HepG2 (cell line): ENCODE measurements at regions not wholly inside any gene's neighbourhood (a gene's known extent, or its start where the extent isn't known, plus 50 kb on each side); places are given as distances from the start of the nearest gene placed in this dataset.

Experiments used
- ATAC-seq: fragments of 200-7000 bp; cut with Tn5 transposase; 3 replicates; pipeline ENCODE4 v1.9.1; 2020; ENCODE audit warnings: mild to moderate bottlenecking, moderate library complexity
- BruUV-seq: library from RNA; stranded (reverse); fragments of 400-500 nt; replicated peaks from 2 replicates; lab custom pipeline; 2021; lab: Mats Ljungman, UMichigan
- CTCF ChIA-PET: fragments of 300-600 bp; formaldehyde crosslinking; extraction: SDS; loops from one replicate; lab custom pipeline; 2021; ENCODE audit warnings: low total read pairs, inconsistent platforms, low intra/inter-chr PET ratio; lab: Yijun Ruan, JAX
- POLR2A ChIA-PET: fragments of 350-600 bp; sonication (Branson Sonifier 250); formaldehyde crosslinking; loops from one replicate; lab custom pipeline; 2020; ENCODE audit warnings: antibody characterized with exemption, inconsistent platforms; lab: Yijun Ruan, JAX
- DNase-seq: peaks from one replicate; pipeline ENCODE4 v3.0.0-alpha.2; 2015; ENCODE audit warnings: low spot score
- FAIRE-seq: peaks from 3 replicates; lab custom pipeline; 2011; peaks lifted over from hg19 to GRCh38; lab: Jason Lieb, UNC
- H2AFZ ChIP-seq: one replicate; pipeline ENCODE4 v1.6.1; 2011; ENCODE audit warnings: low read length, inconsistent platforms
- H3K27ac ChIP-seq: fragments of 300-600 bp; 3 replicates; pipeline ENCODE4 v1.8.0; 2011; ENCODE audit warnings: mixed run types, mild to moderate bottlenecking, mixed read lengths, low read length, inconsistent platforms; ENCODE audit not compliant: insufficient read depth; ENCODE audit errors: extremely low read length
- H3K27me3 ChIP-seq, 2 experiments: fragments of 200-600 bp in 1 of 2; 2 replicates in 1 of 2; 3 replicates in 1 of 2; pipeline versions ENCODE4 v1.6.0 to v1.8.0; 2011; ENCODE audit warnings: low read length in 2 of 2, mild to moderate bottlenecking in 2 of 2, moderate library complexity in 2 of 2, inconsistent platforms in 1 of 2; ENCODE audit not compliant: insufficient read depth in 2 of 2, control insufficient read depth in 1 of 2
- H3K36me3 ChIP-seq, 2 experiments: fragments of 200-600 bp in 1 of 2; replicated peaks in 1 of 2; 2 replicates in 1 of 2; 3 replicates in 1 of 2; pipeline versions ENCODE4 v1.5.1 to v1.8.0; 2011; ENCODE audit warnings: low read length in 2 of 2, inconsistent platforms in 1 of 2; ENCODE audit not compliant: insufficient read depth in 2 of 2, control insufficient read depth in 1 of 2
- H3K4me1 ChIP-seq: 2 replicates; pipeline ENCODE4 v1.5.1; 2012; ENCODE audit warnings: low read length, inconsistent platforms; ENCODE audit not compliant: insufficient read depth
- H3K4me2 ChIP-seq: 2 replicates; pipeline ENCODE4 v1.6.0; 2011; ENCODE audit warnings: low read depth, low read length, inconsistent platforms
- H3K4me3 ChIP-seq, 3 experiments: fragments of 200-600 bp in 1 of 3; sonication (generic), shearing (Covaris generic) in 1 of 3; replicated peaks in 1 of 3; 2 replicates each; pipeline ENCODE4 v1.5.1; 2011 to 2016; ENCODE audit warnings: low read length in 3 of 3, inconsistent platforms in 2 of 3, low read depth in 2 of 3, mild to moderate bottlenecking in 2 of 3, control low read depth in 1 of 3, mixed read lengths in 1 of 3; ENCODE audit not compliant: insufficient read depth in 1 of 3
- H3K79me2 ChIP-seq: one replicate; pipeline ENCODE4 v1.6.1; 2011; ENCODE audit warnings: low read length, inconsistent platforms; ENCODE audit not compliant: insufficient read depth
- H3K9ac ChIP-seq: 2 replicates; pipeline ENCODE4 v1.6.0; 2011; ENCODE audit warnings: mild to moderate bottlenecking, low read depth, low read length, inconsistent platforms; ENCODE audit not compliant: insufficient read depth
- H3K9me3 ChIP-seq: 2 replicates; pipeline ENCODE4 v1.5.1; 2012; ENCODE audit warnings: mild to moderate bottlenecking, low read length
- H4K20me1 ChIP-seq: 2 replicates; pipeline ENCODE4 v1.6.0; 2011; ENCODE audit warnings: inconsistent platforms, mild to moderate bottlenecking, low read length, moderate library complexity; ENCODE audit not compliant: insufficient read depth
- ASH2L ChIP-seq: fragments of 300-600, 200-600 bp; sonication (generic); IDR thresholded peaks from 2 replicates; pipeline ENCODE4 v1.7.0; 2017; ENCODE audit warnings: low read depth, mild to moderate bottlenecking, moderate library complexity, mixed read lengths, low read length; ENCODE audit not compliant: insufficient read length
- MAF1 ChIP-seq: sonication (generic); formaldehyde crosslinking; IDR thresholded peaks from 2 replicates; pipeline ENCODE4 v1.5.0; 2020; ENCODE audit warnings: missing genetic modification reagents, borderline replicate concordance
- RARG ChIP-seq: sonication (generic); formaldehyde crosslinking; IDR thresholded peaks from 2 replicates; pipeline ENCODE4 v1.4.0; 2020; ENCODE audit warnings: low read depth, mild to moderate bottlenecking, missing genetic modification reagents
- SMAD3 ChIP-seq: sonication (generic); formaldehyde crosslinking; IDR thresholded peaks from 2 replicates; pipeline ENCODE4 v1.4.0; 2020; ENCODE audit warnings: missing genetic modification reagents
- ZFP62 ChIP-seq: sonication (generic); formaldehyde crosslinking; IDR thresholded peaks from 2 replicates; pipeline ENCODE4 v1.4.0; 2020; ENCODE audit warnings: missing genetic modification reagents
- ZNF530 ChIP-seq: sonication (generic); formaldehyde crosslinking; IDR thresholded peaks from 2 replicates; pipeline ENCODE4 v1.5.0; 2020; ENCODE audit warnings: low read depth, mild to moderate bottlenecking, missing genetic modification reagents
- ZNF772 ChIP-seq: sonication (generic); formaldehyde crosslinking; IDR thresholded peaks from 2 replicates; pipeline ENCODE4 v1.5.0; 2020; ENCODE audit warnings: mild to moderate bottlenecking, missing genetic modification reagents
- in situ Hi-C: cut with HindIII; loops from 2 replicates; pipeline ENCODE4 v1.10.0; 2017; ENCODE audit warnings: low pct_unique_long_range_greater_than_20kb; ENCODE audit not compliant: extremely low pct_ligation_motif_present
- intact Hi-C: fragments of 100-400 bp; cut with micrococcal nuclease; formaldehyde crosslinking; loops from one replicate; pipeline ENCODE4 v1.10.0; 2022; ENCODE audit not compliant: unreplicated experiment
- TF ChIP-seq, protein P1 (sequence below): sonication (generic); formaldehyde crosslinking; IDR thresholded peaks from 2 replicates; pipeline ENCODE4 v1.5.1; 2020; ENCODE audit warnings: mild to moderate bottlenecking, missing genetic modification reagents, borderline replicate concordance

DNA sequence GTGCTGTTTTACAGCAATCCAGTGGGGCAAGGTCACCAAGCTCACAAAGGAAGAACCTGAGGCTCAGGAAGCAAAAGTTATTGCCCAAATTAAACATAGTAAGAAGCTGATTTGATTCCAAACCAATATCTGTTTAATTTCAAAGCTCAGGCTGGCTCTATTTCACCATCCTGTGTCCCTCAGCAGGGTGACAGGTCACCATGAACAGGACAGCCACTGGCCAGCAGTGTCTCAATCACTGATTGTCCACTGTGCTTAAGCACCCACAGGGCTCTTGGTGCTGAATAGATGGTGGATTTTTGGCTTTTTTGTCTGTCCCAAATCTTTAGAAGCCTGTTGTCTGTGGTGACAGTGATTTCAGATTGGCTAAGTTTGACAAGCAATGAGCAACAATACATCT lies 146.4 kb upstream of the ZNF32 start:
- ChIA-PET CTCF (no interaction called here), POLR2A (no interaction called here)
- H3K9ac ChIP-seq = no peak overlapping the region
- FAIRE-seq = no peak
- no peak overlapping the region for H3K27ac ChIP-seq
- no peaks in the 10 kb centered on the region for H3K79me2 ChIP-seq
- H3K36me3 ChIP-seq = no peaks in the 10 kb centered on the region
- no peaks in the 10 kb centered on the region for H4K20me1 ChIP-seq
- H2AFZ ChIP-seq = no peak overlapping the region
- TF ChIP-seq, protein P1, sequence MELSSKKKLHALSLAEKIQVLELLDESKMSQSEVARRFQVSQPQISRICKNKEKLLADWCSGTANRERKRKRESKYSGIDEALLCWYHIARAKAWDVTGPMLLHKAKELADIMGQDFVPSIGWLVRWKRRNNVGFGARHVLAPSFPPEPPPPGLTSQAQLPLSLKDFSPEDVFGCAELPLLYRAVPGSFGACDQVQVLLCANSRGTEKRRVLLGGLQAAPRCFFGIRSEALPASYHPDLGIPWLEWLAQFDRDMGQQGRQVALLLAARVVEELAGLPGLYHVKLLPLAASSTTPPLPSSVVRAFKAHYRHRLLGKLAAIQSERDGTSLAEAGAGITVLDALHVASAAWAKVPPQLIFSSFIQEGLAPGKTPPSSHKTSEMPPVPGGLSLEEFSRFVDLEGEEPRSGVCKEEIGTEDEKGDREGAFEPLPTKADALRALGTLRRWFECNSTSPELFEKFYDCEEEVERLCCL (CRISPR knock-in tag) = no peak
- TF ChIP-seq SMAD3 (CRISPR knock-in tag) (no peak), ZNF530 (CRISPR knock-in tag) (no peak), RARG (CRISPR knock-in tag) (no peak), MAF1 (CRISPR knock-in tag) (no peak), ZFP62 (CRISPR knock-in tag) (no peak), ASH2L (no peak), ZNF772 (no peak)
- TF ChIP-seq, all 625 proteins: peak for 0
- Histone ChIP-seq H3K27me3 (peaks cover 0 to 3% of the 10 kb centered on the region in 2 experiments; a peak in 2 of 5 replicates), H3K4me1 (no peaks in the 10 kb centered on the region), H3K4me3 (no peak overlapping the region), H3K9me3 (no peaks in the 10 kb centered on the region), H3K4me2 (no peak overlapping the region)
- no peak for ATAC-seq
- intact Hi-C loops (no loop called here), in situ Hi-C loops (no loop called here)
- no TSS peak for BruUV-seq
- DNase-seq = no peak
